ENCODE measurements at regions not wholly inside any gene's neighbourhood (a gene's known extent, or its start where the extent isn't known, plus 50 kb on each side); places are given as distances from the start of the nearest gene placed in this dataset.
"Not testable (repeated sequence)": the region's sequence is repeated elsewhere in the genome, so short reads cannot be mapped to it uniquely, and the experiment has no call there.

GRCh38 chr5:63089147-63089546, 510.5 kb downstream of the LRRC70 start:
- TF ChIP-seq POLR2A (IDR thresholded peaks at IDR 0.05; ENCODE audit: low read depth, low read length), result no peak
- DNase-seq (ENCODE audit: insufficient read length, low spot score) (no peak), FAIRE-seq (no peak)

DNA sequence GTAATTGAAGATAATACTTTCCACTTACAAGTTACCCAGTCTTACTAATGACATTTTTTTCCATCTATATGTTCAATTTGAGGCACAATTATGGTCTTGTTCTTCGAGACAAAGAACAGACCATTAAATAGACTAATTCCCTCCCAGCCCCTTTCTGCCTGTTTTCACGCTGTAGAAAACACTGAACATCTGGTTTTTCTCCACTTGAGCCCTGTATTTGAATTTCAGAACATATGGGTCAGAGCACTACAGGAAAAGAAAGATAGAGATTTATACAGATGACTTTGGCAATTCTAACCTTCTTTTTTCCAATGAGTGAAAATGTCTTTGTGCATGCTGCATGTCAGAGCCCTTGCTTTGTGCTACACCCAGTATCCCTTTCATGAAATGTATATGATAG, 506.9 kb downstream of the LRRC70 start:
- DNase-seq (ENCODE audit: insufficient read length, low spot score) (no peak), FAIRE-seq (no peak)
- TF ChIP-seq POLR2A (IDR thresholded peaks at IDR 0.05; ENCODE audit: low read depth, low read length), result no peak

DNA sequence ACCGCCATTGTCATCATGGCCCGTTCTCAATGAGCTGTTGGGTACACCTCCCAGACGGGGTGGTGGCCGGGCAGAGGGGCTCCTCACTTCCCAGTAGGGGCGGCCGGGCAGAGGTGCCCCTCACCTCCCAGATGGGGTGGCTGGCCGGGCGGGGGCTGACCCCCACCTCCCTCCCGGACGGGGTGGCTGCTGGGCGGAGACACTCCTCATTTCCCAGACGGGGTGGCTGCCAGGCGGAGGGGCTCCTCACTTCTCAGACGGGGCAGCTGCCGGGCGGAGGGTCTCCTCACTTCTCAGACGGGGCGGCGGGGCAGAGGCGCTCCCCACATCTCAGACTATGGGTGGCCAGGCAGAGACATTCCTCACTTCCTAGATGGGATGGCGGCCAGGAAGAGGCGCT, 505.1 kb downstream of the LRRC70 start:
- FAIRE-seq; DNase-seq (ENCODE audit: insufficient read length, low spot score): not testable (repeated sequence)

GRCh38 chr5:63081402-63081801, 502.8 kb downstream of the LRRC70 start:
- no peak for FAIRE-seq

GRCh38 chr5:63070001-63070400, 491.4 kb downstream of the LRRC70 start:
- no peak for TF ChIP-seq POLR2A (IDR thresholded peaks at IDR 0.05; ENCODE audit: low read depth, low read length)
- no peak for FAIRE-seq
- DNase-seq (ENCODE audit: insufficient read length, low spot score), result no peak

More at GRCh38 chr5:63081402-63081801, 502.8 kb downstream of the LRRC70 start:
- no peak for TF ChIP-seq POLR2A (IDR thresholded peaks at IDR 0.05; ENCODE audit: low read depth, low read length)
- no peak for DNase-seq (ENCODE audit: insufficient read length, low spot score)

DNA sequence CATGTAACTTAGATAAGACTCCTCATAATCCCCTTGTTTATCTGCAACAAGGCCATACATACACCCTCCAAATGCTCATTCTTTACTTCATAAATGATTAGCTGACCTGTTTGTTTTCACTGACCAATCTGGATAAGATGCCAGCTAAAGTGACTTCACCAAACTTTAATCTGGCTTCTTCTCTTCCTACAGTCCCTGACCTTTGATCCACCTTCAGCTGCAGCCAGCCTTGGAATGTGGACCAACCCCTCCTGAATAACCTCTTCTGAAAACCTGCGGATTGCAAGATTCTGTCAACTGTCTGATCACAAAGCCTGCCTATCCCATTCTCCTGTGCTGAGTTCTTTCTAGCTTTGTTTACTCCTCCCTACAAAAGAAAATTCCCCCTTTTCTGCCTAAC, 476.8 kb downstream of the LRRC70 start:
- DNase-seq (ENCODE audit: insufficient read length, low spot score) (no peak), FAIRE-seq (no peak)
- no peak for TF ChIP-seq POLR2A (IDR thresholded peaks at IDR 0.05; ENCODE audit: low read depth, low read length)

- no peak for TF ChIP-seq POLR2A (IDR thresholded peaks at IDR 0.05; ENCODE audit: low read depth, low read length)
- FAIRE-seq (no peak), DNase-seq (ENCODE audit: insufficient read length, low spot score) (no peak)
Observed at GRCh38 chr5:63053019-63053638, 474.5 kb downstream of the LRRC70 start.

DNA sequence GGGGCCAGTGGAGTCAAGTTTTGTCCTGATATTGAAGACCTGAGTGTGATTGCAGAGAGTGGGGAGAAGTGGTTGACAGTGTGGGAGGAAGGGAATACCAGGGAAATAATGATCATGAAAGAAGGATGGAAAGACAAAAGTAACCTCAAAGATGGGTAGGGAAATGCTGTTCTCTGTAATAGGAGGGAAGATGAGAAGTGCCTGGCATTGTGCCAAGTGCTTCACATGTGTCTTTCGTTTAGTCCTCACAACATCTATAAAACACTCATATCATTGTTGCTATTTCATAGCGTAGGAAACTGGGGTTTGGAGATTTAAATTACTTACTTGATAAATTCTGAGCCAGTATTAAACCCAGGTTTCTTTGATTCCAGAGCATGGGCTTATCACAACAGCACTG, 472.3 kb downstream of the LRRC70 start:
- TF ChIP-seq POLR2A (IDR thresholded peaks at IDR 0.05; ENCODE audit: low read depth, low read length), result no peak
- DNase-seq (ENCODE audit: insufficient read length, low spot score), result no peak

DNA sequence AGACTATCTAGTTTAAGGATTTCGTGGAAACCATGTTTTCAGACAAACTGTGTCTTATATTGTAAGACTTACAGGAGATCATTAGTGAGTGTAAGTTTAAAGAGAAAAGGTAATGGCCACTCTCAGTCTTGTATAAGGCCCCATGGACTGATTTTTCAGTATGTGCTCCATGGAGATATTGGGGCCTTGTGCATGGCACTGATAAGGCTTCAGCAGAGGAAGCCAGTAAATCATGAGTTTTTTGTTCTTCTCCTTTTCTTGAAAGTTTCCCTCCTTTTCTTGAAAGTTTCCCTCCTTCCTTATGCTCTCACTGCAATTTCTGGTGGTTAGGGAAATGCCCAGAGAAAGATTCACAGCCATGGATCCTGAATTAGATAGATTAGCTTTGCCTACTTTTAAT, 471.3 kb downstream of the LRRC70 start:
- FAIRE-seq (no peak), DNase-seq (ENCODE audit: insufficient read length, low spot score) (no peak)
- TF ChIP-seq POLR2A (IDR thresholded peaks at IDR 0.05; ENCODE audit: low read depth, low read length), result no peak

More for the DNA sequence above, 472.3 kb downstream of the LRRC70 start:
- FAIRE-seq, result no peak

DNA sequence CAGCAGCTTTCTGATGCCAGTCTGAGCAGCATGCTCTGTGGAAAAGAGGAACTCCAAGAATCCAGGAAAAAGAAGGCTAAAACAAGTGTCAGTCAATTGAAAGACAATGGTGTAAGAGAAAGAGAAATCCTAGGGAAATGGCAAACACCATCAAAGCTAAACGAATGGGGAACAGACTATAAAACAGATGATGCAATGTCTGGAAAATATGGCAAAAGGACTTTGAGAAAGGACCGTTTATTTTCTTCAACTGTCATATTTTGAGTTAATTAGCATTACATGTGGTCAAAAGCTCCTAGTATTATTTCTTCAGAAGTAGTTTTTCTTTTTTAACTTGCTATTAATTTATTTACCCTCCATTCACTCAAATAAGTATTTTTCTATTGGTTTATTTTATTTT, 465.2 kb downstream of the LRRC70 start:
- DNase-seq (ENCODE audit: insufficient read length, low spot score), result no peak
- TF ChIP-seq POLR2A (IDR thresholded peaks at IDR 0.05; ENCODE audit: low read depth, low read length), result no peak
- FAIRE-seq, result no peak

GRCh38 chr5:63032343-63032742, 453.7 kb downstream of the LRRC70 start:
- no peak for FAIRE-seq
- TF ChIP-seq POLR2A (IDR thresholded peaks at IDR 0.05; ENCODE audit: low read depth, low read length), result no peak
- DNase-seq (ENCODE audit: insufficient read length, low spot score), result no peak

DNA sequence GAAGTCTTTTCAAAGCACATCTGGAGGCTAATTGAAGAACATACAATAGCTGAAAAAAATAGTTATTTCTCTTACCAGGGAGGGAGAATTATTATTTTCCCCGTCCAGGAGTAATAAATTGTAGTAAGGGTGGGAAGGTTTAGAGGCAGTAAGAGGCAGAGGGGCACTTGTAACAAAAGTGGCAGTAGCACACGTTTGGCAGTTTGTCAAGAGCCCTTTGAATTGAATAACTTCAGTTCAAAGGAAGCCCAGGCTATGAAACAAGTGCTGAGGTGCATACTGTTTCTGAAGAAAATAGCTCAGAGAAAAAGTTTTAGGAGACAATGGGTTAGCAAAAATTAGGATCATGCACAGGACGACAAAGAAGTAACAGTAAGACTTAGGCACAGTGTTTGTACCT, 451.3 kb downstream of the LRRC70 start:
- TF ChIP-seq POLR2A (IDR thresholded peaks at IDR 0.05; ENCODE audit: low read depth, low read length), result no peak
- DNase-seq (ENCODE audit: insufficient read length, low spot score) (no peak), FAIRE-seq (no peak)

- DNase-seq (ENCODE audit: insufficient read length, low spot score), result no peak
- TF ChIP-seq POLR2A (IDR thresholded peaks at IDR 0.05; ENCODE audit: low read depth, low read length), result no peak
- no peak for FAIRE-seq
Observed at GRCh38 chr5:63025679-63026078, 447.1 kb downstream of the LRRC70 start.

DNA sequence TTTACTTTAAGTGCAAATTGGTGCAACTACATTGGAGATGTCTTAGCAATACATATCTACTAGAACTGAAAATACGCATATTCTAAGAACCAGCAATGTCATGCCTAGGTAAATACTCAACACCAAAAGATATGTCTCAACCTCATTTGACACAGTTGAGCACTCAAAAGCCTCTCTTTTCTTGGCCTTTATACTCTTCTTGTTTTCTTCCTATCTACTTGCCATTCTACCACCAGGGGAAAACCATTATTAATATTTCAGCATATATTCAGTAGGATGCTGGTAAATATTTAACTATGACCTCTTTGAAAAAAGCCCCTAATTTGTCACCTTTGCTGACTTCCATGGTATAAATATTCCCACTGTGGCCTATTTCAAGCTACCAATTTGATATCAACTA, 443.8 kb downstream of the LRRC70 start:
- no peak for FAIRE-seq
- DNase-seq (ENCODE audit: insufficient read length, low spot score), result no peak
- TF ChIP-seq POLR2A (IDR thresholded peaks at IDR 0.05; ENCODE audit: low read depth, low read length), result no peak

DNA sequence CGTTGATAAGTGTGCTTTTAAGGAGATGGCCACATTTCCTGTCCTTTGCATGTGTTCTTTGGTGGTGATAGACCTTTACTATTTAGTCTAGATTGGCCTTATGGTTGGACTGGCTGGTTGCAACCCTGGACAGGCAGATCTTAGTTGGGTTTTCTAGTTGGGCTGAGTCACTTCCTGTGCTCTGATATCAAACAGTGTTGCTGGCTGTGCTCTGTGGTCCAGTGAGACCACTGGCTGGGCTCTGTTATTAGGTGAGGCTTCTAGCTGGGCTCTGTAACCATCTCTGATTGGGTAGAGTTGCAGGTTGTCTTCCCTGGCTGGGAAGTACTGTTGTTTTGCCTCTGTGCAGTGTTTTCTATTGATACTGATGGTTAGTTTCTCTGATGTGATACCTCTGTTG, 432.5 kb downstream of the LRRC70 start:
- FAIRE-seq (no peak), DNase-seq (ENCODE audit: insufficient read length, low spot score) (no peak)
- TF ChIP-seq POLR2A (IDR thresholded peaks at IDR 0.05; ENCODE audit: low read depth, low read length), result no peak

DNA sequence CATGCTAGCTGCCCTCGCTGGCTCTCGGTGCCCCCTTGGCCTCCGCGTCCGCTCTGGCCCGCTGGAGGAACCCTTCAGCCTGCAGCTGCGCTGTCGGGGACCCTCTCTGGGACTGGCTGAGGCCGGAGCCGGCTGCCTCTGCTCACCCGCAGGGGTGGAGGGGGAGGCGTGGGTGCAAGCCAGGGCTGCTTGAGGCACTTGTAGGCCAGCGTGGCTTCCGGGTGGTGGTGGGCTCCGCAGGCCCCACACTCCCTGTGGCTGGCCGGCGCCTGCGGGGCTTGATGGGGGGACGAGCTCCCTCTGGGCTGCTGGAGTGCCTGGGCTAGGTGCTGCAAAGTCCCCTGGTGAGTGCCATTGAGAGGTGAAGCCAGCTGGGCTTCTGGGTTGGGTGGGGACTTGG, 429.6 kb downstream of the LRRC70 start:
- FAIRE-seq, result no peak
- no peak for DNase-seq (ENCODE audit: insufficient read length, low spot score)
- TF ChIP-seq POLR2A (IDR thresholded peaks at IDR 0.05; ENCODE audit: low read depth, low read length), result no peak

DNA sequence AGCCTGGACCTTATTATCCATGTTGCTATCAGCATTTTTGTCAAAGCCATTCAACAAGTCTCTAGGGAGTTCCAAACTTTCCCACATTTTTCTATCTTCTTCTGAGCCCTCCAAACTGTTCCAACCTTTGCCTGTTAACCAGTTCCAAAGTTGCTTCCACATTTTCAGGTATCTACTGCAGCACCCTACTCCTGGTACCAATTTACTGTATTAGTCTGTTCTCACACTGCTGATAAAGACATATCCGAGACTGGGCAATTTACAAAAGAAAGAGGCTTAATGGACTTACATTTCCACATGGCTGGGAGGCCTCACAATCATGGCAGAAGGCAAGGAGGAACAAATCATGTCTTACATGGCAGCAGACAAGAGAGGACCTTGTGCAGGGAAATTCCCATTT, 416.2 kb downstream of the LRRC70 start:
- FAIRE-seq; DNase-seq (ENCODE audit: insufficient read length, low spot score): not testable (repeated sequence)
